GM12878 (cell line): ENCODE measurements at regions not wholly inside any gene's neighbourhood (a gene's known extent, or its start where the extent isn't known, plus 50 kb on each side); places are given as distances from the start of the nearest gene placed in this dataset.

Experiments used
- EZH2 ChIP-seq: IDR thresholded peaks from 2 replicates; pipeline ENCODE4 v1.6.1; 2012; ENCODE audit warnings: low read depth, mild to moderate bottlenecking, control low read depth, inconsistent platforms, low read length, borderline replicate concordance; ENCODE audit not compliant: control insufficient read depth
- HDAC2 ChIP-seq: fragments of 200-600 bp; sonication (generic); IDR thresholded peaks from 2 replicates; pipeline ENCODE4 v1.6.1; 2017
- MXI1 ChIP-seq: fragments of 150-350 bp; IDR thresholded peaks from 2 replicates; pipeline ENCODE4 v1.6.1; 2011; ENCODE audit warnings: low read depth, mild to moderate bottlenecking, inconsistent platforms, low read length, improper control_type of control experiment
- POLR2A ChIP-seq: IDR thresholded peaks from 2 replicates; pipeline ENCODE4 v1.6.1; 2011; ENCODE audit warnings: low read depth, mild to moderate bottlenecking, low read length

DNA sequence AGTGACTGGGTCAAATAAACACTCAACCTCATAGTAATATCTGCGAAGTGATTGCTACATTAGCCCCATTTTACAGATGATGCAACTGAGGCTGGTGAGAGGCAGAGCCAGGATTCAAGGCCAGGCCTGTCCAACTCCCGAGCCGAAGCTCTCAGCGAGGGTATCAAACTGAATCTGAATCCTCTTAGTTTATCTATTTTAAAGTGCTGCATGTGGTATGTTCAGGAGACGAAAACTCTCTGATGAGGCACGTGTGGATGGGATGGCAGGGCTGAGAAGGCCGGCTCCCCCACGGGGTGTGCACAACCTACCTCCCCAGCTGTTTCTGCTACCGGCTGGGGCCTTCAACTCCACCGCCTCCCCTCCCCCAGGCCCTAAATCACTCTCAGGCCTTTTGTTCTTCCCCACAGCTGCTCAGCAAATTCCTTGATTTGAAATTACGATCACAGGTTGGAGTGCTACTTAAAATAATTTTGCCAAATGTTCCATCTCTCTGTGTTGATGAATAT, 171.8 kb downstream of the TOMM20 start:
- TF ChIP-seq MXI1 (no peak), POLR2A (no peak), EZH2 (no peak), HDAC2 (no peak)
